ENCODE measurements at regions not wholly inside any gene's neighbourhood (a gene's known extent, or its start where the extent isn't known, plus 50 kb on each side); places are given as distances from the start of the nearest gene placed in this dataset.

DNA sequence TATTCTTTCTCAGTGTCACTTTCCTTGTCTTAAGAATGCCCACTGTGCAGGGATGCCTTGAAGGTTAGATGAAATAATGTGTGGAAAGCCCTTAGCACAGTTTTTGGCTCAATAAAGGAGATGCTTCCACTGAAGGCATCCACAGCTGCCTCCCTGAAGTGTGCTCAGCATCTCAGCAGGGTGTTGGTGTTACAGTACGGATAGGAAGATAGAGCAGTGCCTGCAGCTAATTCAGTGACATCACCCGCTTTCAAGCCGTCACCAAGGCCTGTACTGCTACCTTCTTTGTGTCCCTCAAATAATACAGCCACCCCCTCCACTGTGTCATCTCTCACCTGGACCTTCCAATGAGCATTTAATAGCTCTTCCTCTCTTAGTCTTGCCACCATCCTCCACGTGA is 59.0 kb downstream of the NDUFS5 start:
- DNase-seq (ENCODE audit: extremely low spot score, insufficient read length, low read depth) (no peak), FAIRE-seq (no peak)

DNA sequence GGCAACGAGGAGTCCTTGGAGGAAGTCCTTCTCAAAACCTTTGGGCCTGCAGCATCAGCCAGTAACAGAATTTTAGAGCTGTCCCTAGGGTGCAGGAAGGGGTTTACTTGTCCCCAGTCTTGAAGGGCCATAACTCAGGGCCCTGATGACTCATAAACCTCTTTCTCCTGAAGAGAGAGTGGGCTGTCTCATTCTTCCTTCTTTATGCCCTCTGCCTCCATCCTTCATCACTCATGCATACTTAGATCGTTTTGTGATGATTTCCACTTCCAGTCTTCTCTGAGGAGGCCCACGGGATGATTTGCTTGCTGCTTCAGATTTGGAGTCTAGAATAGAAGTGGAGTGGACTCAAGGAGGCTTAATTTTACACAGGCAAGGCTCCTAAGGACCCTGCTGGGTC is 60.2 kb downstream of the NDUFS5 start:
- FAIRE-seq (no peak), DNase-seq (ENCODE audit: extremely low spot score, insufficient read length, low read depth) (no peak)

DNA sequence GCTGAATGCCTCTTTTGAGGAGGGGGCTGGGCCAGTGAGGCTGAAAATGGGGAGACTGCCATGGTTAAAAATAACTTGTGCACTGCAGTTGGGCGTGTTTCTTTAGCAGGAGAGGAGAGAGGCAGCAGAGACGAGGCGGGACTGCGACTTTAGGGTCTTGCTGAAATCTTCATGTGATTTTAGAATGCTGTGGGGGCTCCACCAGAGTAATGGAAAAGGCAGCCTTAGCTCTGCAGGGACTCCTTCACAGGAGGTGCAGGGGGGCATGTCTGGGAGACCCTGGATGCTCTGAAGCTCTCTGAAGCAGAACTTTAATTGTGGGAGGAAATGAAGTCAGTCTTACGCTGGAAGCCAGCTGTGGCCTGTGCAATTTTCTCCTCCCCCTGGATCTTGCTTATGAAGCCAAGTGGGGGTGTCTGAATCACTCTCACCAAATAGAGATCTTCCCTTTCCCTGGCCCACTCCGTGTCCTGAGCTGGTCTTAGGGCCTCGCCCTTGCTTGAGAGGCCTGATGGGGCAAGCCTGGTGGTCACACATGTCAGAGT is 60.8 kb downstream of the NDUFS5 start:
- no peak for DNase-seq (ENCODE audit: extremely low spot score, insufficient read length, low read depth)

DNA sequence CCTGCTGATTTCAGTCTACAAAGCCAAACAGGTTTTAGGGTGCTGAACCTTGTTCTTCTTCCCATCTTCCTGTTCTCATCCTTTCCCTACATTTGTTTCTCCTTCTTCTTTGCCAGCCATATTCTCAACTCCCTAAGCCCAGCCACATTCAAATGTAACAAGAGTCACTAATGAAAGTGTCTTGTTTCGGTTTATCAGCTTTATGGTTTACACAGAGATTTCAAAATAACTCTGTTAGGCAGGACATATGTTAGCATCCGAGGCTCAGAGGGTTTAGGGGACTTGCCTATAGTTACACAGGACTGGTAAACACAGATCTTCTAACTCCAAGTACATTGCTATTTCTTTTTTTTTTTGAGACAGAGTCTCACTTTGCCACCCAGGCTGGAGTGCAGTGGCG is 61.3 kb downstream of the NDUFS5 start:
- FAIRE-seq (no peak), DNase-seq (ENCODE audit: extremely low spot score, insufficient read length, low read depth) (no peak)

More for the DNA sequence above, 60.8 kb downstream of the NDUFS5 start:
- FAIRE-seq: no peak

DNA sequence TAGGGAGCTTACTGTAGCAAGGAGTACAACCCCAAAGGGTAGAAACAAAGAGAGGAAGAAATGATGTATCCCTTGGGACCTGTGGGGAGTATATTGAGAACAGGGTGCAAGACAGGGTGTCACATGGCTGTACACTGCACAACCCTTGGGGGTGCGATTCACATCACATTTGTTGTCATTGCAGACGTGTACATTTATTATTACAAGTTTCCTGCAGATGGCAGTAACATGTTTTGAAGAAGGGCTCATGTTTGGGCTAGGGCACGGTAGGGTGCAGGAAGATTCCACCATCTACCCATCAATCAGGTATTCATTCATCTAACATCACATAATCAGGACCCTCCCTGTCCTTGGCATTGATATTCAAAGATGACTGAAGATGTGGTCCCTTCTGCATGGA is 62.5 kb downstream of the NDUFS5 start:
- DNase-seq (ENCODE audit: extremely low spot score, insufficient read length, low read depth) (no peak), FAIRE-seq (no peak)

DNA sequence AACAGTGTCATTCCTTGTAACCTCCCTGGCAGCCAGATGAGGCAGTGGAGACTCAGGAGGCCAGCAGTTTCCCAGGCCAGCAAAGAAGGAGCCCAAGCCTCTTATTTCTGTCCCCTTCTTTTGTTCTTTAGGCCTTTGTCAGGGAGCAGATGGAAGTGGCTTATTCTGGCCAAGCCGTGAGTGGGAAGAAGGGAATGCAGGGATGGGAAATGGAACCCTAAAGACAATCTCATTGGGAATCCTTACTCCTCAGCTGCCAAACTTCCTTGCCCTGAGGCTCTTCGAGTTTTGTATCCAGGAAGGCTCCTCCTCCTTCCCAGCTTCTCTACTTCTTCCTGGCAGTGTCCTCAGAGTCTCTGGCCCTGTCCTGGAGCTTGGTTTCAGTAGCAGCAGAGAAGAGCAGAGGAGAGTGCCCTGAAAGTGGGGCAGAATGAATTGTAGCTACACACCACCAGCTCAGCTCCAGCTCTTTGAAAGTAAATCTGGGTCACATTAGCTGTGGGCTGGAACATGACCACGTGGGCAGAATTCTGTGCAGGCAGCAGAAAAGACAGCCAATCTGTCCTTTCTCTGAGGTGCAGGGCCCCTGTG is 63.9 kb downstream of the NDUFS5 start:
- DNase-seq (ENCODE audit: extremely low spot score, insufficient read length, low read depth) (no peak), FAIRE-seq (no peak)

DNA sequence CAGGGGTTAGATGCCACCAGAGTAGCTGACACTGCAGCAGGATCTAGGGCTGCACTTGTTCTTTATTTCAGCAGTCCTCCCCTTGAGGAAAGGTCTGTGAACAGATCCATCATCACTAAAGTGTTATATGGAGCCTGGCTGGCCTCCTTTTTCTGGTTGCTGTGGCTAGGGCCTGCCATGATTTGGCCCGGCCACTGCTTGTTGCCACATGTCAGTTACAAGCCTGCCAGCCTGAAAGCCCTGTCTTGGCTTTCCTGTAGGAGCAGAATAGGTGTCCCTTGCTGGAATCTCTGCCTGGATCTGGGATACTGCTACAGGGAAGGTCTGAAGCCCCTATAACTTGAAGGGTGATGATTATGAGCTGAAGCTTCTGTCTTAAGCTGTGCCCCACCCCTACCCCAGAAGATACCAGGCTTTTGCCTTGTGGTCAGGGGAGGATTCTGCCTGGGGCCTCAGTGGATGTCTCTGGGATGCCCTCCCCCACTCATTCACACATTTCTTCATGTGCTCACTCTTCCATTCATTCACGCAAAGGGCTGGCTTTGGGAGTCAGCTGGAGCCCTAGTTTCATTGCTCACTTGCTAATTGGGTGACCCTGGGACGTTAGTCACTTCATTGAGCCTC is 64.7 kb downstream of the NDUFS5 start:
- no peak for FAIRE-seq

DNA sequence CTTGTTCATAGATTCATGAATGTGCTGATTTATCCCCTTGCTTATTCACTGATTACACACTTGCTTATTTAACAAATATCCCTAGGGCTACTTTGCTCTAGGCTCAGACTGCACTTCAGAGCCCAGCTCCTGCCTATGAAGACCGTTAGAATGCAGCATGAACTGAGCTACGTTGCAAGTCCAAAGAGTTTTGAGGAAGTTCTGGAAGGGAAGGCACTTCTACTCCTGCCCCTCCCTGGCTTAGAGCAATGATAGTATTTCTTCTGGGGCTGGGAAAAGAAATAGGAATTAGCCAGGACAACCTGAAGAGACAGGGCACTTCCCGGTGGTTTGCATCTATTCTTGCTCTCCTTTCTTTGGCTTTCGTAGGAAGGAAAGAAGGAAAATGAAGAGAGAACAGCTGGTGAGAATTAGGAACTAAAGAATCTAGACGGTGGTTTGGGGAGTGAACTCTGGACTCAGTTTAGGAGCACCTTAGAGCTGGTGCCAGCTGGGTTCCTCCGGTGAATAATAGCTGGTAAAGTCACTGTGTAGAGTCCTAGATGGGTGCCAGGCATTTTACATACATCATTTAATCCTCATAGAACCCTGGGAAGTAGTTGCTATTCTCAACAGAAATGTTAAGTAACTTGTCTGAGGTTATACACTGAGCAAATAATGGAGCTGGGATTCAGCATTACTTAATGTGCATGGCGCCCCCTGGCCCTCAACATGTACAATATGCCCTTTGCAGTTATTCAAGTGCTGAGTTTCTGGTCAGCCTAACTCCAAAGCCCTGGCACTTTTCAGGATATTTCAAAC is 65.9 kb downstream of the NDUFS5 start:
- peak; percentile 79 for FAIRE-seq
- DNase-seq (ENCODE audit: extremely low spot score, insufficient read length, low read depth): no peak

More for the DNA sequence above, 64.7 kb downstream of the NDUFS5 start:
- DNase-seq (ENCODE audit: extremely low spot score, insufficient read length, low read depth): no peak

DNA sequence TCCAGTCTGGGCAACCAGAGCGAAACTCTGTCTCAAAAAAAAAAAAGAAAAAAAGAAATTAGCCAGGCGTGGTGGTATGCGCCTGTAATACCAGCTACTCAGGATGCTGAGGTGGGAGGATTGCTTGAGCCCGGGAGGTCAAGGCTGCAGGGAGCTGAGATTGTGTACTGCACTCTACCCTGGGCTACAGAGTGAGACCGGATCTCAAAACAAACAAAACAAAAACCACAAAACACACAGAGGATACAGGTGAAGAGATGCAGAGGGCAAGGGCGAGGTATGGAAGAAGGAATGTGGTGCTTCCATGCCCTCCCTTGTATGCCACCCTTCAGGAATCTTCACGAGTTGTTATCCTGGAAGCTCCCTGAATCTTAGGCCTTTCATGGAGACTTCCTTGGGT is 68.5 kb downstream of the NDUFS5 start:
- DNase-seq (ENCODE audit: extremely low spot score, insufficient read length, low read depth): no peak
- no peak for FAIRE-seq

DNA sequence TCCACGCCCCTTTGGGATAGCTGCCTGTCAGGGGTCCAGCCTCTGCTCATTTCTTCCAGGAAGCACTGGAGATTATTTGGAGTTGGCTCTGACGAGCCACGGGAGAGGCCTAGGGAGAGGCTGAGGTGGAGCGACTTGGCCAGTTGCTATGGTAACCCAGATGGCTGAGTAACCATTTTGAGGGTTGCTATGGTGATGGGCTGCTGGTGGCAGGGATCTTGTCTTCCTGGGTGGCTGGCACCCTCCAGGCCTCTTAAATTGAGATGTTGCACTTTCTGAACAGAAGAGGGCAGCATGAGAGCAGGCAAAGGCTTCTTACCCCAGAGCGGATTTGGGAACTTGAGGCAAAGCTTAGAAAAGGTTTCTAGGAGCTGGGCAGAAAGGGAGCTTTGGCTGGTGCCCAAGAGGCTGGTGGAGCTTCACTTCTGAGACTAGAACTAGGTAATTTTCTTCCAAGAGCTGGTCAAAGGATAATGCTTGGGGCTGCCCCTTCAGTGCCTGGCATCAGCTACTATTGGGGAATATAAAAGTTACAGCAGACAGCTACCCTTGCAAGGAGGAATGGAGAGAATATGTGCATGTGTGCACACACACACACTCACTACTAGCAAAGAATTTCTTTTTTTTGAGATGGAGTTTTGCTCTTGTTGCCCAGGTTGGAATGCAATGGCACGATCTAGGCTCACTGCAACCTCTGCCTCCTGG is 72.5 kb downstream of the NDUFS5 start:
- peak; percentile 90 for FAIRE-seq
- DNase-seq (ENCODE audit: extremely low spot score, insufficient read length, low read depth): peak; percentile 64

DNA sequence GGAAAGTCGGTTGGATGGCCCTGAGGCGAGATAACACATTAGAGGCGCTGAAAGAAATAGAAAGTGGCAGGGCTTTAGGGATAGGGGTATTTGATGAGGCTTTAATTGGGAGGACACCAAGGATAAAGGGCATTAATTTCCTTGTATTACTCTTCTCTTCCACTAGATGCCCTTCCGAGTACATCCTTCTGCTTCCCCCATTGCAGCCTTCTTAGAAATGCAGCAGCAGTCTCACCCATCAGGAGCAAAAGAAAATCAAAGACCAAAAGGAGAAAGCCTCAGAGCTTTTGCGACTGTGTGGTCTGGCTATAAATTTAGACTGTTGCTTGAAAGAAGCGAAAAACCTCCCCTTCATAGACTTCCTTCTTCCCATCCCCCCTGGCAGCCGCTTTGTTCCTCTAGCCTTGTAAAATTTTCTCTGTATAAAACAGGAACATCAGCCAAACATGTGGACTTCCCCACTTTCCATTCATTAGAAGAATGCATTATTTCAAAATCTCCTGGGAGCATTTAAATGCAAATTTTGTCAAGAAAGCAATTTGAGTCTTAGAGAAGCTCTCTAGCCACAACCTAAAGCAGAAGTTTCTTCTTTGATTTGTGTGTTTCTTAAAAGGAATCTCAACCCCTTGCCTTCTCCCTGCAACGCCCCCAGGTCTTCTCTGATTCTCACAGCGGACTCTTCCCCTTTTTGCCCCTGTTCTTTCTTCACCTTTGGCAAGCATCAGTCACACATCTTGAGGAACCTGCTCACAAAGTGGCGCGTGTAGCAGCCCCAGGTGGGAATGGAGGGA is 76.6 kb downstream of the NDUFS5 start:
- peak; percentile 86 for FAIRE-seq

DNA sequence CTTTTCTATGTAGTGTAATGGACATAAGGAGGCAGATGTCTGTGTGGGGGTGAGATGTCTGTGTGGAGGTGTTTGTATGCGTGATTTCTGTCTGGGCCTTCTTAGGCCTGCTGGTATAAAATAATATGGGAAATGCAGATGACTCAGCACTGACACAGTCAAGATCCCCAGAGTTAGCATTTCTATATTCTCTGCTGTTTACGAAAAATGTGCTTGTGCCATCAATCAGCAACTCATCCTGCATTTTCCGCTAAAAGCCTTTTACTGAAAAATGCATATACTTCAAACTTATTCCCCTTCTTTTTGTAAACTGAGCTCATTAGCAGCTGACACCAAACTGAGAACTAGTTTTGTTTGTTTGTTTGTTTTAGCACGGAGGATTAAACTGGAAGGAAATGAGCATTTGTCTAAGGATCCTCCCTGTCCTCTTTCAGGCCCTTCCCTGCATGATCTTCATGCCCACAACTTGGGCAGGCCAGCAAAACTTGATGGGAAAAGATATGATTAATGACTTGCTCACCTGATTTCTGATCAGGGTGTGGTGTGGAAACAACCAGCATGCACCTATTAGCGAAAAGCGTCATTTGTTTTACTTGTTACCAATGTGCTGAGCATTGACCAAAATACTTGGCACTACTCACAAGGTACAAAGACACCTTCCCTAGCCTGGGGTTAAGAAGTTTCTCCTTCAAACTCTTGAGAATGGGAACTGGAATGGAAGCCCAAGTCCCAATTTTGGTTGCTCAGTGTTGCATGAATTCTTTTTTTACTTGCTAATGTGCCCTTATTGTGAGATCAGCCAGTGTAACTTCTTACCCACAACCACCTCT is 77.4 kb downstream of the NDUFS5 start:
- DNase-seq (ENCODE audit: extremely low spot score, insufficient read length, low read depth) (no peak), FAIRE-seq (no peak)

More for the DNA sequence above, 76.6 kb downstream of the NDUFS5 start:
- peak; percentile 46 for DNase-seq (ENCODE audit: extremely low spot score, insufficient read length, low read depth)

DNA sequence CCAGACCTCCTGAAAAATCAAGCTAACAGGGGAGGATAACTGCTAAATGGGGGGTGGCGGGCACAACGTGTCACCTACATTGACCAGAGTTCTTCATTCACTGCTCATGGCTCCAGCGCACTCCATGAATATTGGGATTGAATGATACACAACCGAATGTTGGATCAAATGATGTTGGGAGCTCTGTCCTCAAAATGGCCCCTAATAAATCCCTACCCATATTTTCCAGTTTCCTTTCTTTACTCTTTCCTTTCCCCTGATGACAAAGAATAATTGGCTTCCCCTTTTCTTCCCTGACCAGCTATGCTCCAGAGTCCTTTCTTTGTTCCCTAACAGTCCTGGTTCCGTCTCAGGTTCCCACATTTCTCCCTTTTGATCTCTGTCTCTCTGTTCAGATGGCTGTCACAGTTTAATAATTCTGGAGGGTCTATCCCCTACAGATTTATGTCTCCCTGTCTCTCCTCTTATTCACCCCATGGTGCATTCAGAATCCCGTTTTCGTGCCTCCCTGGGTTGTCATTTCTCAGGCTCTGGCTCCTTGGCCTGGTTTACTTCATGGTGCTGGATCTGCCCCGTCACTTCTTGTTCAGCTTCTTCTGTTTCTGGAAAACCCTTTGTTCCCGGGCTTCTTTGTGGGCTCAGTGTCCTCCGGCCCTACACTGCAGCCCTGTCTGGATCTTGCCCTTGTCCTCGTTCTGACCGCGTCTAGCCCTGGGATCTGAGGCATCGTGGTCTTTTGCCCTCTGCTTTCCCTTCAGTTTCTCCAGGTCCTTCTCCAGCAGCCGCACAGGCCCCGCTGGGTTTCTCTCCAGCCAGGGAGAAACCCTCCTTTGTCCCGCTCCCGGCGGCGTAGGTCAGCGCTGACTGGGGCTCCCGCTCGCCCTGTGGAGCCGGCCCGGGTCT is 78.3 kb downstream of the NDUFS5 start:
- no peak for DNase-seq (ENCODE audit: extremely low spot score, insufficient read length, low read depth)
- FAIRE-seq: no peak

DNA sequence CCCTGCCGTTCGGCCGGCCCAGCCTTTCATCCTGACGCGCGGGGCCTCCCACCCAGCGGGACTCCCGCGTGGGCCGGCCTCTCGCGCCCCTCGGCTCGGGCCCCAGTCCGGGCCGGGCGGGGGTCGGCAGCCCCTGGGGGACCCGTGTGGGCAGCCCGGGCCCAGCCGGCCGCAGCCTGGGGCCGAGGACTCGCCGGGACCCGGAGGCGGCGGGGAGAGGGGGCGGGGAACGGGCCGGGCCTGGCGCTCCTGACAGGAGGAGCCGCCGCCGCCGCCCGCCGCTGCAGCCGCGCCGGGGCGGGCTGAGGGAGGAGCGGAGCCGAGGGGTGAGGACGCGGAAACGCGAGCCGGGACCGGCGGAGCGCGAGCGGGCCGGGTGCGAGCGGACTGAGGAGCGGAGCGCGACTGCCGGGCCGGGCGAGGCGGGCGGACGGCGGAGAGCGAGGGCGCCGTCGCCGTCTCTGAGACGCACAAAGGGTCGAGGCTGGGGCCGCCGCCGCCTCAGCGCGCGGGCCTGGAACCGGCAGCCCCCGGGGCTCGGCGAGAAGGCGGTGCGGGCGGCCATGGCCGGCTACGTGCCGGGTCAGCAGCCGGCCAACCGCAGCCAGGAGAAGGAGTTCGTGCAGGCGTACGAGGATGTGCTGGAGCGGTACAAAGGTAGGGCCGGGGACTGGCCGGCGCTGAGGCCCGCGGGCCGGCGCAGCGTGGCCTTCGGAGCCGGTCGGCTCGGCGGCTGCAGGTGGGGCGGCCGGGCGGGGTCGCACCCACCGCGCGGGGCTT is 79.1 kb downstream of the NDUFS5 start:
- FAIRE-seq: no peak
- DNase-seq (ENCODE audit: extremely low spot score, insufficient read length, low read depth): peak; percentile 49

DNA sequence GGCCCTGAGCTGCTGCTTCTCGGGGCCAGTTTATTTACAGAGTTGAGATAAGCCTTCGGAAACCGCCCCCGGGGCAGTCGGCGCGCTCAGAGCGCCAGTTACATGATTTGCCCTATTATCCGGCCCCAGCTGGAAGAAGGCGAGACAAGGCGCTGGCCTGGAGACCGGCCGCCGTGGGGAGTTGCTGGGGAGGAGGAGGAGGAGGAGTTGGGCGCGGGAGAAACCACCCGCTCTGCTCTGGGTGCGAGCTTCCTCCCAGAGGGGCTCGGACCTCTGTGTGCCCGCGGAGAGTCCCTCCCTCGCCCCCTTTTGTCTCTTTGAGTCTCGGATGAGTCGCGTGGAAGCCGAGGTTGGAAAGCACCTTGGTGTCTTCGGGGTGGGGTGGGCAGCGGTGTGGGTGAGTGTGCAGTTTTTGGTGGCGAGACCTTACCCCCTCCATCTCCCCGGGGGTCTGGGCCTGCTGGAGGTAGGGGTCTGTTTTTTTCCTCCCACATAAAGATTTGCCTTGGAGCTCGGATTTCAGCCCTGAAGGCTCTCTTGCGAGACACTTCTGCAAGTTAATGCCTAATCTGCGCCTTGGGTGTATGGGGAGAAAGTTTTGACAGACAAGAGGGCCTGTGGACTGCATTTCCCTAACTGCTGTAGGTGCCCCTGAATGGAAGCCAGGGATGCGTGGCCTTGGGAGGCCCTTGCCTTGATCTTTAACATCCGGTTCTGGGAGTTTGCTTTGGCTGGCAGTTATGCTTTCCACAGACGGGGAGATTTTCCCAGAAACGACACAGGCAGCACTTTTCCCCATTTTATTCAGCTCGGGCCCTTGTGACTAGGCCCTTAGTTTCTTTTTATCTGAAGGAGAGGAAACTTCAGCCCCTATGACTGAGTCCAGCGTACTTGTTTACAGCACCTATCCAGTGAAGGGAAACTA is 80.0 kb downstream of the NDUFS5 start:
- DNase-seq (ENCODE audit: extremely low spot score, insufficient read length, low read depth) (peak; percentile 29), FAIRE-seq (peak; percentile 85)

DNA sequence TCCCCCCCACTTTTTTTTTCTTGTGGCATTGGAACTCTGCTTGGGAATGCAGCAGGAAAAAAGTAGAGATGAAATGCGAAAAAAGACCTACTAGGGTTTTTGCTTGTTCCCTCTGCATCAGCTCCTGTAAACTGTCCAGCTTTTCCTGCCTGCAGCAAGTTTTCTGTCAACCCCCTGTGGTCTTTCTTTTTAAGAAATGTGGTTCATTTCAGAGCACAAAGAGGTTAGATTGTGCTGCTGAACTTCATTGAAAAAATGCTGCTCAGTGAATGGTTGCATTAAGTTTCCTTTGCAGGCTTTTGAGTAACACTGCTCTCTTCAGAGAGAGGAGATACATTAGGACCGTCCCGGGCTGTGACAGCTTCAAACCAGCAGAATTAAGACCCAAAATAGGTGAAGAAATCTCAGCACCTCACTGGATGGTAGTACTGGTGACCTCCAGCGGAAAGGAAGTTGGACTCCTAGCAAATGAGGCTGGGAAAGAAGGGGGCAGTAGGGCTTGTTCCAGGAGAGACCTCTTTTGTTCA is 80.7 kb downstream of the NDUFS5 start:
- FAIRE-seq (no peak), DNase-seq (ENCODE audit: extremely low spot score, insufficient read length, low read depth) (no peak)

All from GM18507 (cell line).